ENCODE measurements at regions not wholly inside any gene's neighbourhood (a gene's known extent, or its start where the extent isn't known, plus 50 kb on each side); places are given as distances from the start of the nearest gene placed in this dataset.

DNA sequence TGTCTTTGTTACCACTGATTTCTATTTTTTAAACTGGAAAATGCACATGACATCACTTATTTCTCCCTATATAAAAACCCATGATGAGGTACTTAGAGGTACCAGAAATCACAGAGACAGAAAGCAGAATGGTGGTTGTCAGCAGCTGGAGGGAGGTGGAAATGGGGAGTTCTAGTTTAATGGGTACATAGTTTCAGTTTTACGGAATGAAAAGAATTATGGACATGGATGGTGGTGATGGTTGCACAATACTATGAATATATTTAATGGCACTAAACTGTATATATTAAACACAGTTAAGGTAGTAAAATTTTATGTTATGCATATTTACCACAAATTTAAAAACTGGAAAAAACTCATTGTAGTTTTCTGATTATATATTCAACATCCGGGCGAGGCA, 50.5 kb upstream of the CPEB4 start:
- H3K36me3 ChIP-seq: no peaks in the 10 kb centered on the region
- H3K9me3 ChIP-seq: no peaks in the 10 kb centered on the region
- no peak overlapping the region for H3K27ac ChIP-seq
- no peak overlapping the region for H3K4me3 ChIP-seq
- DNase-seq (no peak), FAIRE-seq (no peak), ATAC-seq (no peak)
- H3K27me3 ChIP-seq: no peaks in the 10 kb centered on the region
- WGBS, 2 donors: 97 to 98% methylated on average over 3 of the region's 3 CpGs
- intact Hi-C loops (cut with DNase I): no loop called here
- peaks cover 0 to 12% (median 0%) of the 10 kb centered on the region in 3 donors for H3K4me1 ChIP-seq
- TF ChIP-seq, protein P1, sequence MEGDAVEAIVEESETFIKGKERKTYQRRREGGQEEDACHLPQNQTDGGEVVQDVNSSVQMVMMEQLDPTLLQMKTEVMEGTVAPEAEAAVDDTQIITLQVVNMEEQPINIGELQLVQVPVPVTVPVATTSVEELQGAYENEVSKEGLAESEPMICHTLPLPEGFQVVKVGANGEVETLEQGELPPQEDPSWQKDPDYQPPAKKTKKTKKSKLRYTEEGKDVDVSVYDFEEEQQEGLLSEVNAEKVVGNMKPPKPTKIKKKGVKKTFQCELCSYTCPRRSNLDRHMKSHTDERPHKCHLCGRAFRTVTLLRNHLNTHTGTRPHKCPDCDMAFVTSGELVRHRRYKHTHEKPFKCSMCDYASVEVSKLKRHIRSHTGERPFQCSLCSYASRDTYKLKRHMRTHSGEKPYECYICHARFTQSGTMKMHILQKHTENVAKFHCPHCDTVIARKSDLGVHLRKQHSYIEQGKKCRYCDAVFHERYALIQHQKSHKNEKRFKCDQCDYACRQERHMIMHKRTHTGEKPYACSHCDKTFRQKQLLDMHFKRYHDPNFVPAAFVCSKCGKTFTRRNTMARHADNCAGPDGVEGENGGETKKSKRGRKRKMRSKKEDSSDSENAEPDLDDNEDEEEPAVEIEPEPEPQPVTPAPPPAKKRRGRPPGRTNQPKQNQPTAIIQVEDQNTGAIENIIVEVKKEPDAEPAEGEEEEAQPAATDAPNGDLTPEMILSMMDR (IDR thresholded peaks at IDR 0.05): no peak
